ENCODE measurements at regions not wholly inside any gene's neighbourhood (a gene's known extent, or its start where the extent isn't known, plus 50 kb on each side); places are given as distances from the start of the nearest gene placed in this dataset.

DNA sequence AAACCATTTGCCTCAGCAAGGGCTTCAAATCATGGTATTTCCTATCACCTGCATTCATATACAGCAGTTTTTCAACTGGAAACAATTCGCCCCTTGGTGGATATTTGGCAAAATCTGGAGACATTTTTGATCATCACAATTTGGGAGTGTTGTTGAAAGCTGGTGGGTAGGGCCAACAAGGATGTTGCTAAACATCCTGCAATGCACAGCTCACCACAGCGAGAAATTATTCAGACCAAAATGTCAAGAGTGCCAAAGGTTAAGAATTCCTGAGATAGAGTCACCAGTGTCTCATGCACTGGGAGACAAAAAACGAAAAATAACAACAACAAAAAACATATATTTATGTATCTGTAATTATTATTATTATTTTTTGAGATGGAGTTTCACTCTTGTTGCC lies 435.2 kb upstream of the CTSO start:
- TF ChIP-seq, protein P1, sequence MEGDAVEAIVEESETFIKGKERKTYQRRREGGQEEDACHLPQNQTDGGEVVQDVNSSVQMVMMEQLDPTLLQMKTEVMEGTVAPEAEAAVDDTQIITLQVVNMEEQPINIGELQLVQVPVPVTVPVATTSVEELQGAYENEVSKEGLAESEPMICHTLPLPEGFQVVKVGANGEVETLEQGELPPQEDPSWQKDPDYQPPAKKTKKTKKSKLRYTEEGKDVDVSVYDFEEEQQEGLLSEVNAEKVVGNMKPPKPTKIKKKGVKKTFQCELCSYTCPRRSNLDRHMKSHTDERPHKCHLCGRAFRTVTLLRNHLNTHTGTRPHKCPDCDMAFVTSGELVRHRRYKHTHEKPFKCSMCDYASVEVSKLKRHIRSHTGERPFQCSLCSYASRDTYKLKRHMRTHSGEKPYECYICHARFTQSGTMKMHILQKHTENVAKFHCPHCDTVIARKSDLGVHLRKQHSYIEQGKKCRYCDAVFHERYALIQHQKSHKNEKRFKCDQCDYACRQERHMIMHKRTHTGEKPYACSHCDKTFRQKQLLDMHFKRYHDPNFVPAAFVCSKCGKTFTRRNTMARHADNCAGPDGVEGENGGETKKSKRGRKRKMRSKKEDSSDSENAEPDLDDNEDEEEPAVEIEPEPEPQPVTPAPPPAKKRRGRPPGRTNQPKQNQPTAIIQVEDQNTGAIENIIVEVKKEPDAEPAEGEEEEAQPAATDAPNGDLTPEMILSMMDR (IDR thresholded peaks at IDR 0.05), result no peak
- TF ChIP-seq POLR2A (IDR thresholded peaks at IDR 0.05), result no peak

Data from sigmoid colon (tissue), 3 donors.